GM23248 (cell line): ENCODE measurements at regions not wholly inside any gene's neighbourhood (a gene's known extent, or its start where the extent isn't known, plus 50 kb on each side); places are given as distances from the start of the nearest gene placed in this dataset.
"Not testable (repeated sequence)": the region's sequence is repeated elsewhere in the genome, so short reads cannot be mapped to it uniquely, and the experiment has no call there.

Experiments
- DNase-seq: peaks from one replicate; pipeline ENCODE4 v3.0.0-alpha.2; 2015
- H2AFZ ChIP-seq: fragments of 200-600 bp; sonication (generic); 2 replicates; pipeline ENCODE4 v1.6.1; 2016; ENCODE audit warnings: antibody characterized with exemption
- H3F3A ChIP-seq: fragments of 200-600 bp; sonication (generic); 2 replicates; pipeline ENCODE4 v1.6.1; 2016; ENCODE audit warnings: mild to moderate bottlenecking, antibody characterized with exemption, mixed run types; ENCODE audit not compliant: insufficient read depth
- H3K27ac ChIP-seq: fragments of 200-600 bp; sonication (generic); 2 replicates; pipeline ENCODE4 v1.5.1; 2016; ENCODE audit warnings: mild to moderate bottlenecking
- H3K27me3 ChIP-seq: fragments of 200-600 bp; sonication (generic); replicated peaks from 2 replicates; pipeline ENCODE4 v1.6.1; 2016; ENCODE audit warnings: mild to moderate bottlenecking; ENCODE audit not compliant: insufficient read depth
- H3K36me3 ChIP-seq: fragments of 200-600 bp; sonication (generic); 2 replicates; pipeline ENCODE4 v1.6.1; 2016; ENCODE audit warnings: low read depth, mild to moderate bottlenecking
- H3K4me1 ChIP-seq: fragments of 200-600 bp; sonication (generic); 2 replicates; pipeline ENCODE4 v1.6.1; 2016; ENCODE audit warnings: mild to moderate bottlenecking; ENCODE audit not compliant: insufficient read depth
- H3K4me2 ChIP-seq: fragments of 200-600 bp; sonication (generic); one replicate; pipeline ENCODE4 v1.6.1; 2016; ENCODE audit warnings: mild to moderate bottlenecking; ENCODE audit not compliant: unreplicated experiment
- H3K4me3 ChIP-seq: fragments of 200-600 bp; sonication (generic); 2 replicates; pipeline ENCODE4 v1.5.1; 2016; ENCODE audit warnings: mild to moderate bottlenecking
- H3K79me2 ChIP-seq: fragments of 200-600 bp; sonication (generic); 2 replicates; pipeline ENCODE4 v1.6.1; 2016; ENCODE audit warnings: mild to moderate bottlenecking; ENCODE audit not compliant: insufficient read depth
- H3K9ac ChIP-seq: fragments of 200-600 bp; sonication (generic); 2 replicates; pipeline ENCODE4 v1.6.1; 2016; ENCODE audit warnings: mild to moderate bottlenecking
- H3K9me2 ChIP-seq: fragments of 200-600 bp; sonication (generic); 2 replicates; pipeline ENCODE4 v1.6.1; 2016; ENCODE audit warnings: mixed run types, mild to moderate bottlenecking, moderate library complexity; ENCODE audit not compliant: insufficient read depth
- H3K9me3 ChIP-seq: fragments of 200-600 bp; sonication (generic); one replicate; pipeline ENCODE4 v1.6.1; 2017; ENCODE audit warnings: low read depth
- H4K20me1 ChIP-seq: fragments of 200-600 bp; sonication (generic); 2 replicates; pipeline ENCODE4 v1.6.0; 2016; ENCODE audit not compliant: insufficient read depth
- EZH2 ChIP-seq: fragments of 200-600 bp; sonication (generic); IDR thresholded peaks from 2 replicates; pipeline ENCODE4 v1.6.1; 2018; ENCODE audit warnings: antibody characterized with exemption, mild to moderate bottlenecking; ENCODE audit not compliant: insufficient read depth, poor library complexity, severe bottlenecking
- EZH2phosphoT487 ChIP-seq: fragments of 200-600 bp; sonication (generic); IDR thresholded peaks from 2 replicates; pipeline ENCODE4 v1.6.1; 2018; ENCODE audit warnings: antibody characterized with exemption, moderate library complexity, mild to moderate bottlenecking, low read depth; ENCODE audit not compliant: insufficient read depth
- WGBS, 2 experiments: methylation state at CpG; one replicate each; pipeline ENCODE4 v1.1.6; 2015 to 2017; ENCODE audit warnings: low lambda C conversion rate in 2 of 2, low coverage in 1 of 2; ENCODE audit errors: missing lambda C conversion rate in 2 of 2; 5-methylcytosine and 5-hydroxymethylcytosine counted together
- in situ Hi-C: fragments of 300-500 bp; cut with MboI; formaldehyde crosslinking; loops from 2 replicates; pipeline ENCODE4 v1.15.0; 2020

DNA sequence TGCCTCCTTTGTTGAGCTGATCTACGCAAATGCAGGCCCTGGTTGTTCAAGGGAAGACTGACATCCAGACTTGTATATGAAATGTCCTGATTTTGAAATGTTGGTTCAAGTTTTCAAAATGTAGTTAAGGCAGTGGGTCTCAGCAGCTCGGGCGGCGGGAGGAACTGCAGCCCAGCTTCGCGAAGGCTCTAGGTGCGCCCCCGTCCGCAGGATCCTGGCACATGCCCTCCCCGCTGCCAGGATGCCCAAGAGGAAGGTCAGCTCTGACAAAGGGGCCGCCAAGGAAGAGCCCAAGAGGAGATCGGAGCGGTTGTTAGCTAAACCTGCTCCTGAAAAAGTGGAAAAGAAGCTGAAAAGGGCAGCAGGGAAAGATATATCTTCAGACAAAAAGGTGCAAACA, 1310.1 kb downstream of the ADGRL3 start:
- H4K20me1 ChIP-seq: no peaks in the 10 kb centered on the region
- H3K9me3 ChIP-seq: no peaks in the 10 kb centered on the region
- H3K36me3 ChIP-seq: no peaks in the 10 kb centered on the region
- WGBS, 2 experiments: 24 to 41% methylated on average over 12 to 13 of the region's 13 CpGs
- DNase-seq: no peak
- in situ Hi-C loops: no loop called here
- TF ChIP-seq EZH2 (no peak), EZH2phosphoT487 (no peak)
- H3K9ac ChIP-seq: no peak overlapping the region
- H2AFZ ChIP-seq: no peak overlapping the region
- no peaks in the 10 kb centered on the region for H3K9me2 ChIP-seq
- no peaks in the 10 kb centered on the region for H3K79me2 ChIP-seq
- no peak overlapping the region for H3K4me2 ChIP-seq
- H3F3A ChIP-seq: no peaks in the 10 kb centered on the region
- no peak overlapping the region for H3K27ac ChIP-seq
- no peaks in the 10 kb centered on the region for H3K4me1 ChIP-seq
- H3K4me3 ChIP-seq: no peak overlapping the region
- no peaks in the 10 kb centered on the region for H3K27me3 ChIP-seq

DNA sequence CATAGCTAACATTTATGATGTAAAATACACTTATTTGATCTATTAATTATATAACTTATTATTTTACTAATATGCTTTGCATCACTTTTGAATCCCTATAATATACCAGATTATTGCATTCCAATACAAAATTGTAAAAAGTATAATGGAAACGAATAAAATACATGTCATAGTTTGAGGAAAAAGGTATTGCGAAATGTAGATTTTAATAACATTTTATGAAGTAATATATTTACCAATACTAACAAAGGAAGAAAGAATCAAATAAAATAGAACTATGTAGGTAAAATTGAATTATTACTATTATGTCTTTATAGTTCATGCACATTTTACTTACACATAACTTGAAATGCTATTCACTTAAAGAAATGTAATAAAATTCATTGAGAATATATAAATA, 1300.2 kb downstream of the ADGRL3 start:
- Histone ChIP-seq H3K27ac (no peak overlapping the region), H3K4me3 (no peak overlapping the region), H3K9ac (no peak overlapping the region), H3K79me2 (no peaks in the 10 kb centered on the region), H3K9me2 (no peaks in the 10 kb centered on the region), H3K4me1 (no peaks in the 10 kb centered on the region), H3K36me3 (no peaks in the 10 kb centered on the region), H3K4me2 (no peak overlapping the region), H3K27me3 (no peaks in the 10 kb centered on the region), H3K9me3 (no peaks in the 10 kb centered on the region), H3F3A (no peaks in the 10 kb centered on the region), H4K20me1 (no peaks in the 10 kb centered on the region), H2AFZ (no peak overlapping the region)
- WGBS, 2 experiments: 8 to 15% methylated on average over 2 of the region's 2 CpGs
- in situ Hi-C loops: no loop called here
- no peak for DNase-seq
- TF ChIP-seq EZH2 (no peak), EZH2phosphoT487 (no peak)

DNA sequence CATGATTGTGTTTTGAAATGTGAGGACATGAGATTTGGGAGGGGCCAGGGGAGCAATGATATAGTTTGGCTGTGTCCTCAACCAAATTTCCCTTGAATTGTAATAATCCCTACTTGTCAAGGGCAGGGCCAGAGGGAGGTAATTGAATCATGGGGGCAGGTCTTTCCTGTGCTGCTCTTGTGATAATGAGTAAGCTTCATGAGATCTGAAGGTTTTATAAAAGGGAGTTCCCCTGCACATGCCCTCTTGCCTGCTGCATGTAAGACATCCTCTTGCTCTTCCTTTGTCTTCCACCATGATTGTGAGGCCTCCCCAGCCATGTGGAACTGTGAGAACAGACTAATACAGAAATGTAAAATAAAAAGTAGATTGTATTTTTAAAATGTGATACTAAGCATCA, 1294.9 kb downstream of the ADGRL3 start:
- in situ Hi-C loops: no loop called here

DNA sequence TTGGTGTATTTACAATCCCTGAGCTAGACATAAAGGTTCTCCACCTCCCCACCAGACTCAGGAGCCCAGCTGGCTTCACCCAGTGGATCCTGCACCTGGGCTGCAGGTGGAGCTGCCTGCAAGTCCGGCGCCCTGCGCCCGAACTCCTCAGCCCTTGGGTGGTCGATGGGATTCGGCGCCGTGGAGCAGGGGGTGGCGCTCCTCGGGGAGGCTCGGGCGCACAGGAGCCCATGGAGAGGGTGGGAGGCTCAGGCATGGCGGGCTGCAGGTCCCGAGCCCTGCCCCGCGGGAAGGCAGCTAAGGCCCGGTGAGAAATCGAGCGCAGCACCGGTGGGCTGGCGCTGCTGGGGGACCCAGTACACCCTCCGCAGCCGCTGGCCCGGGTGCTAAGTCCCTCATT, 1291.6 kb downstream of the ADGRL3 start:
- H3K4me3 ChIP-seq, H2AFZ ChIP-seq, H4K20me1 ChIP-seq, DNase-seq, H3K27me3 ChIP-seq, H3K36me3 ChIP-seq, H3K9me3 ChIP-seq, H3K9ac ChIP-seq, H3K4me2 ChIP-seq, H3K79me2 ChIP-seq, H3K4me1 ChIP-seq, in situ Hi-C loops, H3K27ac ChIP-seq, H3F3A ChIP-seq, H3K9me2 ChIP-seq: not testable (repeated sequence)
- 72 to 75% methylated on average over 9 to 21 of the region's 24 CpGs for WGBS, 2 experiments

More for the DNA sequence above, 1294.9 kb downstream of the ADGRL3 start:
- no peaks in the 10 kb centered on the region for H3K4me1 ChIP-seq
- H2AFZ ChIP-seq: no peak overlapping the region
- H3K9me2 ChIP-seq: no peaks in the 10 kb centered on the region
- H3K27me3 ChIP-seq: no peaks in the 10 kb centered on the region
- H3K4me2 ChIP-seq: no peak overlapping the region
- no peaks in the 10 kb centered on the region for H4K20me1 ChIP-seq
- no peaks in the 10 kb centered on the region for H3K36me3 ChIP-seq
- H3K79me2 ChIP-seq: no peaks in the 10 kb centered on the region
- no peak for TF ChIP-seq EZH2phosphoT487
- TF ChIP-seq EZH2: no peak
- H3K27ac ChIP-seq: no peak overlapping the region
- no peak for DNase-seq
- no peak overlapping the region for H3K4me3 ChIP-seq
- no peaks in the 10 kb centered on the region for H3K9me3 ChIP-seq
- no peak overlapping the region for H3K9ac ChIP-seq
- H3F3A ChIP-seq: no peaks in the 10 kb centered on the region

DNA sequence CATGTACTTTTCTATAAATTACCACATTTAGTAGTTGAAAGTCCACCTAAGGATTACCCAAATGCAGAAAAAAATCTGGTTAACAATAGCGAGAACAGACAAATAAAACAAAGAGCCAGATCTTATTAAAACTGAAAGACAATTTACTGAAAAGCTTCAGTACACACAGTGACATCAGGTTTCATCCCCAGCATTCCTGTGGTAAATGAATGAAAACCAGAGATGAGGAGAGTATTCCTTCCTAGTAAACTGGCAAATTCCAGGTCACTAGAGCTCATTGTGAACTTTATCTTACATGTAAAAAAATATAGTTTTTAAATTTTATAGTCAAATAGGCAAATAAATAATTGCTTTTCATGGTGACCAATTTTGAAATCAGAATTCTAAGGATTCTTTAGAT, 1290.5 kb downstream of the ADGRL3 start:
- H3K27ac ChIP-seq: no peak overlapping the region

More for the DNA sequence above, 1290.5 kb downstream of the ADGRL3 start:
- no peak overlapping the region for H3K4me3 ChIP-seq
- DNase-seq: no peak
- no peak overlapping the region for H3K4me2 ChIP-seq
- no peak for TF ChIP-seq EZH2
- TF ChIP-seq EZH2phosphoT487: no peak
- no peaks in the 10 kb centered on the region for H3K36me3 ChIP-seq
- H3F3A ChIP-seq: no peaks in the 10 kb centered on the region
- 16 to 29% methylated on average over 1 of the region's 1 CpG for WGBS, 2 experiments
- H3K4me1 ChIP-seq: no peaks in the 10 kb centered on the region
- H3K9me3 ChIP-seq: no peaks in the 10 kb centered on the region
- no peaks in the 10 kb centered on the region for H3K79me2 ChIP-seq
- no peak overlapping the region for H3K9ac ChIP-seq
- no peaks in the 10 kb centered on the region for H3K9me2 ChIP-seq
- H3K27me3 ChIP-seq: no peaks in the 10 kb centered on the region
- in situ Hi-C loops: no loop called here
- no peak overlapping the region for H2AFZ ChIP-seq
- no peaks in the 10 kb centered on the region for H4K20me1 ChIP-seq
